ENCODE measurements at regions not wholly inside any gene's neighbourhood (a gene's known extent, or its start where the extent isn't known, plus 50 kb on each side); places are given as distances from the start of the nearest gene placed in this dataset.

- no peaks in the 10 kb centered on the region for H4K20me1 ChIP-seq (ENCODE audit: insufficient read depth, low read length)
- no peak for DNase-seq (ENCODE audit: insufficient read length, low spot score, missing footprints)
These were observed 1262.0 kb downstream of the TYW1 start for GRCh38 chr7:68258609-68259008.

DNA sequence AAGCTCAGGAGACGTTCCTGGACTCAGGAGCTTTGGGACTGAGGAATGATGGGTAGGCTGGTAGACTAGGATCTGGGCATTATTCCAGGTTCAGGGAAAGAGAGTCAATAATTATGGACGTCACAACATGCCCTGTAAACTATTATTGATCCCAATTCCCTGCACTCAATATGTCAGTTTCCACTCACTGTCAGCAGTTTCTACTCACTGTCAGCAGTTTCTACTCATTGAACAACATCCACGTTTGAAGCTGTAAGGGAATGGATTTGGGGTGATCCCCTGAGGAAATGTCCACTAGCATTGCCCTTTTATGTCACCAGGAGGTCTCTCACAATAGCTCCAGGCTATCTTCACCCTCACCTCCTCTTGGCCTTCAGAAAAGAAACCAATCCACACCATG is 1268.6 kb downstream of the TYW1 start:
- Histone ChIP-seq H2AFZ (ENCODE audit: low read length) (no peak overlapping the region), H3K36me3 (ENCODE audit: insufficient read depth, low read length) (no peaks in the 10 kb centered on the region), H3K4me3 (ENCODE audit: insufficient read depth, low read length) (no peak overlapping the region), H3K27me3 (ENCODE audit: insufficient read depth, low read length) (no peaks in the 10 kb centered on the region), H4K20me1 (ENCODE audit: insufficient read depth, low read length) (no peaks in the 10 kb centered on the region), H3K4me1 (ENCODE audit: insufficient read depth, low read length) (no peaks in the 10 kb centered on the region), H3K27ac (ENCODE audit: low read depth, low read length) (no peak overlapping the region), H3K4me2 (ENCODE audit: insufficient read depth, low read length) (no peak overlapping the region), H3K79me2 (ENCODE audit: insufficient read depth, low read length) (no peaks in the 10 kb centered on the region), H3K9me3 (ENCODE audit: low read depth, low read length) (no peaks in the 10 kb centered on the region)
- TF ChIP-seq, protein P1, sequence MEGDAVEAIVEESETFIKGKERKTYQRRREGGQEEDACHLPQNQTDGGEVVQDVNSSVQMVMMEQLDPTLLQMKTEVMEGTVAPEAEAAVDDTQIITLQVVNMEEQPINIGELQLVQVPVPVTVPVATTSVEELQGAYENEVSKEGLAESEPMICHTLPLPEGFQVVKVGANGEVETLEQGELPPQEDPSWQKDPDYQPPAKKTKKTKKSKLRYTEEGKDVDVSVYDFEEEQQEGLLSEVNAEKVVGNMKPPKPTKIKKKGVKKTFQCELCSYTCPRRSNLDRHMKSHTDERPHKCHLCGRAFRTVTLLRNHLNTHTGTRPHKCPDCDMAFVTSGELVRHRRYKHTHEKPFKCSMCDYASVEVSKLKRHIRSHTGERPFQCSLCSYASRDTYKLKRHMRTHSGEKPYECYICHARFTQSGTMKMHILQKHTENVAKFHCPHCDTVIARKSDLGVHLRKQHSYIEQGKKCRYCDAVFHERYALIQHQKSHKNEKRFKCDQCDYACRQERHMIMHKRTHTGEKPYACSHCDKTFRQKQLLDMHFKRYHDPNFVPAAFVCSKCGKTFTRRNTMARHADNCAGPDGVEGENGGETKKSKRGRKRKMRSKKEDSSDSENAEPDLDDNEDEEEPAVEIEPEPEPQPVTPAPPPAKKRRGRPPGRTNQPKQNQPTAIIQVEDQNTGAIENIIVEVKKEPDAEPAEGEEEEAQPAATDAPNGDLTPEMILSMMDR (IDR thresholded peaks at IDR 0.05; ENCODE audit: extremely low read depth, low read depth, low read length): no peak
- no peak for DNase-seq (ENCODE audit: insufficient read length, low spot score, missing footprints)

More at GRCh38 chr7:68258609-68259008, 1262.0 kb downstream of the TYW1 start:
- Histone ChIP-seq H3K79me2 (ENCODE audit: insufficient read depth, low read length) (no peaks in the 10 kb centered on the region), H3K4me3 (ENCODE audit: insufficient read depth, low read length) (no peak overlapping the region), H3K4me1 (ENCODE audit: insufficient read depth, low read length) (no peaks in the 10 kb centered on the region), H2AFZ (ENCODE audit: low read length) (no peak overlapping the region), H3K36me3 (ENCODE audit: insufficient read depth, low read length) (no peaks in the 10 kb centered on the region), H3K4me2 (ENCODE audit: insufficient read depth, low read length) (no peak overlapping the region), H3K27me3 (ENCODE audit: insufficient read depth, low read length) (no peaks in the 10 kb centered on the region), H3K27ac (ENCODE audit: low read depth, low read length) (no peak overlapping the region), H3K9me3 (ENCODE audit: low read depth, low read length) (no peaks in the 10 kb centered on the region)
- TF ChIP-seq, protein P1 (IDR thresholded peaks at IDR 0.05; ENCODE audit: extremely low read depth, low read depth, low read length): no peak

DNA sequence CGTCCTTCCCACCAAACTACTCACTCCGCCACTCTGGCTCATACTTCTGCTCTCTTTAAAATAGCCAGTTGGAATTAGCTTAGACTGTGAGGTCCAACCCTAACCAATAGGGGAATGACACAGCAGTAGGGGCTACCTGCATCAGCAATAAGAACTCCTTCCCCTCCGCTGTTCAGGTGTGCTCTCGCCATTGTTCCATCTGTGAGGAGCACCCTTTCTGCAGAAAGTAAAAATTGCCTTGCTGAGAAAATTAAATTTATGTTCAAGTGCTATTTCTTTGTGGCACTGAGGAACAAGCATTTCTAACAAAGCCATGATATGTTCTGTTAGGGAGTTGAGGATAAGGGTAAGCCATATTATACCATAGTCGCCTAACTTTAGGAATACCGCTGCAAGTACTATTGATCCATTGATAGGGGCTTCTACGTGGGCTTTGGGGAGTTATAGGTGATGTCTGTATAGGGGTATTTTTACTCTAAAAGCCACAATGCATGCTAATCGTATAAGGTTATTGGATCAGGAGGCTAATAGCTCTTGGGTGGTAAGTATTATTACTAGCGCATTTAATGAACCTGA is 1269.5 kb downstream of the TYW1 start:
- no peaks in the 10 kb centered on the region for H3K4me1 ChIP-seq (ENCODE audit: insufficient read depth, low read length)
- H3K79me2 ChIP-seq (ENCODE audit: insufficient read depth, low read length): no peaks in the 10 kb centered on the region
- no peak overlapping the region for H3K4me3 ChIP-seq (ENCODE audit: insufficient read depth, low read length)
- no peak overlapping the region for H3K27ac ChIP-seq (ENCODE audit: low read depth, low read length)
- H3K36me3 ChIP-seq (ENCODE audit: insufficient read depth, low read length): no peaks in the 10 kb centered on the region
- no peak overlapping the region for H2AFZ ChIP-seq (ENCODE audit: low read length)
- DNase-seq (ENCODE audit: insufficient read length, low spot score, missing footprints): no peak
- H4K20me1 ChIP-seq (ENCODE audit: insufficient read depth, low read length): no peaks in the 10 kb centered on the region
- H3K9me3 ChIP-seq (ENCODE audit: low read depth, low read length): no peaks in the 10 kb centered on the region
- TF ChIP-seq, protein P1 (IDR thresholded peaks at IDR 0.05; ENCODE audit: extremely low read depth, low read depth, low read length): no peak
- no peaks in the 10 kb centered on the region for H3K27me3 ChIP-seq (ENCODE audit: insufficient read depth, low read length)
- no peak overlapping the region for H3K4me2 ChIP-seq (ENCODE audit: insufficient read depth, low read length)

DNA sequence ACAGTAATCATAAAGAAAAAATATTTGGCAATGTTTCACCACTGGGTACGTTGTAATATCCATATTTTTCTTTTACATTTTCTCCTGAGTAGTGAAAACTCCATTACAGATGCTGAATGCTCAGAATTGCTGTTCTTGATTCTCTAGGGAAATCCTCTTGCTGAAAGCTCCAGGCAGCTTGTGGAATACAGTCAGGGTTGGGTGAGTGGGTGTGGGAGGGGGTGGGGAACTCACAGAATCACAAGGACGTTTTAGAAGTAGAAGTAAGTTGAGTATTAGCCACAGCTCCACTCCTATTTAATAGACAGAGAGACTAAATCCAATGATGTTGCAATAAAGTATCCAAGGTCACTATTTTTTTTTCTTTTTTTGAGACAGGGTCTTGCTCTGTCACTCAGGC is 1270.9 kb downstream of the TYW1 start:
- Histone ChIP-seq H3K4me2 (ENCODE audit: insufficient read depth, low read length) (no peak overlapping the region), H3K27me3 (ENCODE audit: insufficient read depth, low read length) (no peaks in the 10 kb centered on the region), H3K4me3 (ENCODE audit: insufficient read depth, low read length) (no peak overlapping the region), H2AFZ (ENCODE audit: low read length) (no peak overlapping the region), H4K20me1 (ENCODE audit: insufficient read depth, low read length) (no peaks in the 10 kb centered on the region), H3K36me3 (ENCODE audit: insufficient read depth, low read length) (no peaks in the 10 kb centered on the region), H3K4me1 (ENCODE audit: insufficient read depth, low read length) (no peaks in the 10 kb centered on the region), H3K27ac (ENCODE audit: low read depth, low read length) (no peak overlapping the region), H3K79me2 (ENCODE audit: insufficient read depth, low read length) (no peaks in the 10 kb centered on the region), H3K9me3 (ENCODE audit: low read depth, low read length) (no peaks in the 10 kb centered on the region)
- DNase-seq (ENCODE audit: insufficient read length, low spot score, missing footprints): no peak
- TF ChIP-seq, protein P1 (IDR thresholded peaks at IDR 0.05; ENCODE audit: extremely low read depth, low read depth, low read length): no peak

Data from osteoblast (primary cell).